H9 (cell line): ENCODE measurements at regions not wholly inside any gene's neighbourhood (a gene's known extent, or its start where the extent isn't known, plus 50 kb on each side); places are given as distances from the start of the nearest gene placed in this dataset.

ENCODE experiments used
- DNase-seq: peaks from one replicate; pipeline ENCODE4 v3.0.0-alpha.2; 2017
- H2AFZ ChIP-seq: one replicate; pipeline ENCODE4 v1.6.1; 2013; ENCODE audit warnings: mild to moderate bottlenecking, low read length, control low read depth, moderate library complexity
- H2AK5ac ChIP-seq: 2 replicates; pipeline ENCODE4 v1.6.1; 2013; ENCODE audit warnings: low read length, control low read depth, mixed read lengths; ENCODE audit not compliant: insufficient read length
- H2BK120ac ChIP-seq: one replicate; pipeline ENCODE4 v1.6.1; 2013; ENCODE audit warnings: low read depth, mild to moderate bottlenecking, low read length, control low read depth, inconsistent platforms; ENCODE audit not compliant: poor library complexity, severe bottlenecking
- H2BK12ac ChIP-seq: 2 replicates; pipeline ENCODE4 v1.6.1; 2013; ENCODE audit warnings: low read length, control low read depth, mixed read lengths, low read depth; ENCODE audit not compliant: insufficient read length
- H2BK15ac ChIP-seq: 2 replicates; pipeline ENCODE4 v1.6.1; 2013; ENCODE audit warnings: low read depth, low read length, control low read depth
- H2BK20ac ChIP-seq: one replicate; pipeline ENCODE4 v1.6.1; 2013; ENCODE audit warnings: low read depth, mild to moderate bottlenecking, low read length, control low read depth, inconsistent platforms; ENCODE audit not compliant: poor library complexity, severe bottlenecking
- H2BK5ac ChIP-seq: 2 replicates; pipeline ENCODE4 v1.6.1; 2013; ENCODE audit warnings: low read length, control low read depth, mixed read lengths; ENCODE audit not compliant: insufficient read length
- H3K14ac ChIP-seq: 2 replicates; pipeline ENCODE4 v1.6.1; 2013; ENCODE audit warnings: low read length, control low read depth; ENCODE audit not compliant: insufficient read depth
- H3K18ac ChIP-seq: 2 replicates; pipeline ENCODE4 v1.6.1; 2013; ENCODE audit warnings: low read depth, mild to moderate bottlenecking, mixed read lengths, low read length, control low read depth; ENCODE audit not compliant: insufficient read length
- H3K23ac ChIP-seq: 2 replicates; pipeline ENCODE4 v1.6.1; 2013; ENCODE audit warnings: low read length, control low read depth, mixed read lengths, low read depth; ENCODE audit not compliant: insufficient read length
- H3K23me2 ChIP-seq: 2 replicates; pipeline ENCODE4 v1.6.1; 2013; ENCODE audit warnings: low read depth, mild to moderate bottlenecking, mixed read lengths, low read length, control low read depth; ENCODE audit not compliant: insufficient read length, poor library complexity, severe bottlenecking
- H3K27ac ChIP-seq: 2 replicates; pipeline ENCODE4 v1.5.1; 2013; ENCODE audit warnings: low read length, control low read depth, mixed read lengths, low read depth; ENCODE audit not compliant: insufficient read length
- H3K27me3 ChIP-seq: 2 replicates; pipeline ENCODE4 v1.6.1; 2013; ENCODE audit warnings: low read length, control low read depth, inconsistent platforms; ENCODE audit not compliant: insufficient read depth
- H3K4ac ChIP-seq: 2 replicates; pipeline ENCODE4 v1.6.1; 2013; ENCODE audit warnings: low read depth, mild to moderate bottlenecking, control low read depth, inconsistent platforms, low read length, moderate library complexity
- H3K4me1 ChIP-seq: 2 replicates; pipeline ENCODE4 v1.6.1; 2013; ENCODE audit warnings: low read length, control low read depth, inconsistent platforms; ENCODE audit not compliant: insufficient read depth
- H3K4me2 ChIP-seq: 2 replicates; pipeline ENCODE4 v1.6.1; 2013; ENCODE audit warnings: low read length, control low read depth, mixed read lengths; ENCODE audit not compliant: insufficient read length, insufficient read depth
- H3K56ac ChIP-seq: 2 replicates; pipeline ENCODE4 v1.6.1; 2013; ENCODE audit warnings: low read depth, mild to moderate bottlenecking, mixed read lengths, low read length, control low read depth; ENCODE audit not compliant: insufficient read length
- H3K79me1 ChIP-seq: 2 replicates; pipeline ENCODE4 v1.6.1; 2013; ENCODE audit warnings: low read depth, mild to moderate bottlenecking, moderate library complexity, low read length, control low read depth, inconsistent platforms; ENCODE audit not compliant: insufficient read depth, poor library complexity, severe bottlenecking
- H3K79me2 ChIP-seq: 2 replicates; pipeline ENCODE4 v1.6.1; 2013; ENCODE audit warnings: low read length, control low read depth, inconsistent platforms; ENCODE audit not compliant: insufficient read depth
- H3K9ac ChIP-seq: 2 replicates; pipeline ENCODE4 v1.6.1; 2013; ENCODE audit warnings: low read length, control low read depth, mixed read lengths; ENCODE audit not compliant: insufficient read length; ENCODE audit errors: extremely low read depth
- H3K9me3 ChIP-seq: one replicate; pipeline ENCODE4 v1.6.1; 2013; ENCODE audit warnings: low read depth, low read length, inconsistent platforms; ENCODE audit not compliant: control insufficient read depth
- H3T11ph ChIP-seq: one replicate; pipeline ENCODE4 v1.6.1; 2013; ENCODE audit warnings: mild to moderate bottlenecking, low read length, control low read depth, inconsistent platforms
- H4K20me1 ChIP-seq: one replicate; pipeline ENCODE4 v1.6.1; 2013; ENCODE audit not compliant: control insufficient read depth, insufficient read length, insufficient read depth
- H4K5ac ChIP-seq: 2 replicates; pipeline ENCODE4 v1.6.1; 2013; ENCODE audit warnings: low read depth, mild to moderate bottlenecking, mixed read lengths, low read length, control low read depth; ENCODE audit not compliant: insufficient read length
- H4K8ac ChIP-seq: replicated peaks from 2 replicates; pipeline ENCODE4 v1.6.1; 2013; ENCODE audit warnings: low read length, control low read depth, mixed read lengths, low read depth; ENCODE audit not compliant: insufficient read length
- H4K91ac ChIP-seq: 2 replicates; pipeline ENCODE4 v1.6.1; 2013; ENCODE audit warnings: low read depth, mild to moderate bottlenecking, moderate library complexity, mixed read lengths, low read length, control low read depth; ENCODE audit not compliant: insufficient read length
- H3K27ac Mint-ChIP-seq, 3 experiments: 2 replicates in 2 of 3; 3 replicates in 1 of 3; pipeline ENCODE4 v1.8.0; 2020 to 2021; ENCODE audit warnings: mixed read lengths in 3 of 3, mild to moderate bottlenecking in 1 of 3, moderate library complexity in 1 of 3
- H3K27me3 Mint-ChIP-seq: 2 replicates; pipeline ENCODE4 v1.8.0; 2021; ENCODE audit warnings: low read depth, mild to moderate bottlenecking, moderate library complexity, mixed read lengths
- H3K36me3 Mint-ChIP-seq, 3 experiments: 2 replicates in 2 of 3; 3 replicates in 1 of 3; pipeline ENCODE4 v1.8.0; 2020 to 2021; ENCODE audit warnings: low read depth in 3 of 3, mixed read lengths in 3 of 3; ENCODE audit not compliant: insufficient read depth in 1 of 3
- H3K4me1 Mint-ChIP-seq, 2 experiments: 2 replicates each; pipeline ENCODE4 v1.8.0; 2020; ENCODE audit warnings: mixed read lengths in 2 of 2
- H3K4me3 Mint-ChIP-seq, 2 experiments: 2 replicates in 1 of 2; 3 replicates in 1 of 2; pipeline ENCODE4 v1.8.0; 2020 to 2021; ENCODE audit warnings: mild to moderate bottlenecking in 2 of 2, mixed read lengths in 2 of 2, moderate library complexity in 1 of 2
- H3K9me3 Mint-ChIP-seq, 2 experiments: 2 replicates in 1 of 2; 3 replicates in 1 of 2; pipeline ENCODE4 v1.8.0; 2020; ENCODE audit warnings: mild to moderate bottlenecking in 2 of 2, mixed read lengths in 2 of 2, moderate library complexity in 1 of 2
- WGBS: extraction: QIAGEN DNeasy Blood & Tissue Kit; methylation state at CpG from one replicate; pipeline ENCODE4 v1.1.7; 2013; ENCODE audit warnings: missing lambda C conversion rate, low lambda C conversion rate, mixed read lengths; ENCODE audit not compliant: insufficient read length; ENCODE audit errors: extremely low coverage; 5-methylcytosine and 5-hydroxymethylcytosine counted together
- TF ChIP-seq, protein P1 (sequence below): fragments of 200-600 bp; sonication (generic); conservative IDR thresholded peaks from 3 replicates; pipeline ENCODE4 v1.8.0; 2021; ENCODE audit warnings: antibody characterized with exemption, mild to moderate bottlenecking

DNA sequence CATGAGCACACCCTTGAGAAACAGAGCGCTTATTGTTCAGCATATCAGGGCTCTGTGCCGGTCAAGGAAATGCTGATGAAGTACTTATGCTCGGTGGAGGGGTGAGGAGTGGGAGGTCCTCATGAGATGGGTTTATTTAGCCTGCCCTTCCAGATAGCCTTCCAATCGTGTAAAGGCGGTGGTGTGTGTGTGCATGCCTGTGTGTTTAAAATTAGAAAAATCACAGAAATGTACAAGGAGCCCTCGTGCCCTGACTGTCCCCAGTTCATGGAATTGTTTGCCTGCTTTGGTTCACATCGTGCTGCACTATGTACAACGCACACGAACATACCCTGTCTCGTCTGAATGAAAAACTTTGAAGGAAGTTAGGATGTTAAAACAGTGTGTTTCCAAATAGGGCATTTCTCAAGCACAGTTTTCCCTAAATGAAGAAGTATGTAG, 158.6 kb downstream of the AQP4 start:
- WGBS: no CpG with 5 or more reads among the region's 10 CpGs
- Histone ChIP-seq H3K9ac (no peak overlapping the region), H3K27me3 (peaks cover under 1% of the 10 kb centered on the region; the same call in 1 of the 2 replicates), H3K18ac (no peak overlapping the region), H2AK5ac (no peak overlapping the region), H2BK12ac (no peak overlapping the region), H3K56ac (no peak overlapping the region), H4K5ac (no peak overlapping the region), H3T11ph (no peak overlapping the region), H3K23ac (no peak overlapping the region), H3K9me3 (no peaks in the 10 kb centered on the region), H3K79me1 (no peaks in the 10 kb centered on the region), H3K14ac (no peak overlapping the region), H2BK15ac (no peak overlapping the region), H2AFZ (no peak overlapping the region), H3K4ac (no peak overlapping the region), H4K8ac (no peak overlapping the region), H3K4me1 (peaks cover 5% of the 10 kb centered on the region; the same call in 1 of the 2 replicates), H2BK120ac (no peak overlapping the region), H3K4me2 (no peak overlapping the region), H2BK5ac (no peak overlapping the region), H4K20me1 (no peaks in the 10 kb centered on the region), H3K23me2 (no peaks in the 10 kb centered on the region), H4K91ac (no peak overlapping the region), H3K79me2 (no peaks in the 10 kb centered on the region), H3K27ac (no peak overlapping the region), H2BK20ac (no peak overlapping the region)
- TF ChIP-seq, protein P1, sequence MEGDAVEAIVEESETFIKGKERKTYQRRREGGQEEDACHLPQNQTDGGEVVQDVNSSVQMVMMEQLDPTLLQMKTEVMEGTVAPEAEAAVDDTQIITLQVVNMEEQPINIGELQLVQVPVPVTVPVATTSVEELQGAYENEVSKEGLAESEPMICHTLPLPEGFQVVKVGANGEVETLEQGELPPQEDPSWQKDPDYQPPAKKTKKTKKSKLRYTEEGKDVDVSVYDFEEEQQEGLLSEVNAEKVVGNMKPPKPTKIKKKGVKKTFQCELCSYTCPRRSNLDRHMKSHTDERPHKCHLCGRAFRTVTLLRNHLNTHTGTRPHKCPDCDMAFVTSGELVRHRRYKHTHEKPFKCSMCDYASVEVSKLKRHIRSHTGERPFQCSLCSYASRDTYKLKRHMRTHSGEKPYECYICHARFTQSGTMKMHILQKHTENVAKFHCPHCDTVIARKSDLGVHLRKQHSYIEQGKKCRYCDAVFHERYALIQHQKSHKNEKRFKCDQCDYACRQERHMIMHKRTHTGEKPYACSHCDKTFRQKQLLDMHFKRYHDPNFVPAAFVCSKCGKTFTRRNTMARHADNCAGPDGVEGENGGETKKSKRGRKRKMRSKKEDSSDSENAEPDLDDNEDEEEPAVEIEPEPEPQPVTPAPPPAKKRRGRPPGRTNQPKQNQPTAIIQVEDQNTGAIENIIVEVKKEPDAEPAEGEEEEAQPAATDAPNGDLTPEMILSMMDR: no peak
- Mint-ChIP-seq H3K27ac (no peak overlapping the region), H3K36me3 (no peaks in the 10 kb centered on the region), H3K4me3 (no peak overlapping the region), H3K4me1 (peaks cover 21 to 47% of the 10 kb centered on the region in 2 experiments), H3K27me3 (peaks cover 38% of the 10 kb centered on the region), H3K9me3 (no peaks in the 10 kb centered on the region; a peak in 1 of 5 replicates)
- no peak for DNase-seq
